PFSK-1 (cell line): ENCODE measurements at regions not wholly inside any gene's neighbourhood (a gene's known extent, or its start where the extent isn't known, plus 50 kb on each side); places are given as distances from the start of the nearest gene placed in this dataset.

ENCODE experiments used
- POLR2AphosphoS5 ChIP-seq: IDR thresholded peaks from 2 replicates; pipeline ENCODE4 v1.6.1; 2012; ENCODE audit warnings: low read depth, mild to moderate bottlenecking, control low read depth, low read length, moderate library complexity
- TAF1 ChIP-seq: IDR thresholded peaks from 2 replicates; pipeline ENCODE4 v1.6.1; 2012; ENCODE audit warnings: low read length, control low read depth, borderline replicate concordance; ENCODE audit not compliant: insufficient read depth

GRCh38 chr6:88483424-88483823 is 317.3 kb upstream of the CNR1 start:
- TF ChIP-seq POLR2AphosphoS5 (no peak), TAF1 (no peak)
